ENCODE measurements at regions not wholly inside any gene's neighbourhood (a gene's known extent, or its start where the extent isn't known, plus 50 kb on each side); places are given as distances from the start of the nearest gene placed in this dataset.

DNA sequence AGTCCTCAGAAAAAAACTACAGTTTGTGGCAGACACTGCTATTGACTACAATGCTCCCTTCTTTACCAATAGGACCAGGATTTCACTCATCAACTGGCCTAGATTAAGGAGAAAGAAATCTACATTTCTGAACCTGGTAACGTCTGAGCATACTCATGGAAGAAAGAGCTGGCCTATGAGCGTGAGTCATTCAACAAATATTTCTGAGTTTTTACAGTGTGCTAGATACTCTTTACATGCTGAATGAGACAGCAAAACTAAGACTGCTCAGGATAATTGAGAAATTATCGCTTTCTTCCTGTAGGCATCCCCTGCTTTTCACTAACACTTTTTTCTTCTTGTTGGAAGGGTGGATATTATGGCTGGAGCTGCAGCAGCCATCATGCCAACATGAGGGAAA lies 609.7 kb downstream of the TNS3 start:
- BruUV-seq (replicated peaks) = no TSS peak
- DNase-seq (ENCODE audit: low read depth, low spot score) (peak; percentile 23), ATAC-seq (peak; percentile 67)
- POLR2A ChIA-PET = no interaction called here
- H3K9ac ChIP-seq (ENCODE audit: low read length) = 0 out of 2 replicates have a peak overlapping the region, but pooled peaks have one; percentile 0
- no peaks in the 10 kb centered on the region for H3K9me2 ChIP-seq (ENCODE audit: insufficient read depth)
- no peaks in the 10 kb centered on the region for H3K36me3 ChIP-seq (ENCODE audit: control insufficient read depth in 1 of 2, insufficient read depth in 2 of 2, low read length in 2 of 2)
- H3K4me1 ChIP-seq (ENCODE audit: control insufficient read depth in 1 of 2, insufficient read depth in 2 of 2, low read length in 2 of 2) = peaks cover 5 to 8% of the 10 kb centered on the region in 2 experiments; a peak in 3 of 4 replicates
- TF ChIP-seq SRF (IDR thresholded peaks at IDR 0.05; ENCODE audit: low read depth) (no peak), JUND (IDR thresholded peaks at IDR 0.05) (peak; percentile 38), FOSL1 (IDR thresholded peaks at IDR 0.05; ENCODE audit: low read depth) (peak; percentile 33; the same call in 1 of the 2 replicates)
- intact Hi-C loops (cut with micrococcal nuclease) = no loop called here
- H4K20me1 ChIP-seq (ENCODE audit: insufficient read depth) = no peaks in the 10 kb centered on the region
- RAD21 ChIA-PET (ENCODE audit: low non-redundant PET in 1 of 2, low total read pairs in 2 of 2, uncharacterized antibody in 2 of 2, unreplicated experiment in 2 of 2) = no interaction called here
- CTCF ChIA-PET = no interaction called here
- H3K4me2 ChIP-seq (ENCODE audit: low read length) = peak overlapping the region; percentile 51
- no peak overlapping the region for H3K4me3 ChIP-seq (replicated peaks in 1 of 2; ENCODE audit: low read depth in 1 of 2, low read length in 2 of 2)
- H2AFZ ChIP-seq (ENCODE audit: low read depth, low read length, poor library complexity, severe bottlenecking) = peak overlapping the region; percentile 70
- H3K9me3 ChIP-seq (ENCODE audit: control insufficient read depth in 1 of 2, insufficient read depth in 1 of 2, low read depth in 1 of 2, low read length in 2 of 2) = no peaks in the 10 kb centered on the region
- peak overlapping the region; percentile 32; the same call in 1 of the 2 replicates for H3K27ac ChIP-seq (ENCODE audit: low read depth, low read length)
- H3K27me3 ChIP-seq (ENCODE audit: insufficient read depth, low read length) = no peaks in the 10 kb centered on the region
- no peaks in the 10 kb centered on the region for H3K79me2 ChIP-seq (ENCODE audit: insufficient read depth, low read length)

DNA sequence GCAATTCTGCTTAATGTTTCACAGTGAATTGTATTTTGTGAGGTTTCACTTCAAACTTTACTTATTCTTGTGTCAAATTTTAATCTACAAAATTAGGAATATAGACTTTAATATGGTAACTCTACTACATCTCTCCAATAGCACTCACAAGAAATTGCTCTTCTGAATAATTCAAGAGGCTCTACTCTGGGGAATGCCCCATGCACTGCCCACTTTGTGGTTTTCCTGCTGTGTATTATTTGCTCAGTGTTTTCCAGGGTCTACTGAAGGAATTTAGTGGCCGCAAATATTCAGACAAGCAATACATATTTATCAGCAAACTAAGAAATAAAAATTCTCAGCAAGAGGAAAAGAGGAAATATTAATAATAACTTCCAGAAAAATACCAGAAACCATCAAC lies 611.4 kb downstream of the TNS3 start:
- H3K27me3 ChIP-seq (ENCODE audit: insufficient read depth, low read length) = no peaks in the 10 kb centered on the region
- no peaks in the 10 kb centered on the region for H4K20me1 ChIP-seq (ENCODE audit: insufficient read depth)
- ChIA-PET RAD21 (ENCODE audit: low non-redundant PET in 1 of 2, low total read pairs in 2 of 2, uncharacterized antibody in 2 of 2, unreplicated experiment in 2 of 2) (no interaction called here), CTCF (no interaction called here), POLR2A (no interaction called here)
- ATAC-seq (no peak), DNase-seq (ENCODE audit: low read depth, low spot score) (no peak)
- intact Hi-C loops (cut with micrococcal nuclease) = no loop called here
- no peak overlapping the region for H3K4me2 ChIP-seq (ENCODE audit: low read length)
- no peak overlapping the region for H3K9ac ChIP-seq (ENCODE audit: low read length)
- BruUV-seq (replicated peaks) = no TSS peak
- H3K9me2 ChIP-seq (ENCODE audit: insufficient read depth) = no peaks in the 10 kb centered on the region
- H3K4me1 ChIP-seq (ENCODE audit: control insufficient read depth in 1 of 2, insufficient read depth in 2 of 2, low read length in 2 of 2) = peaks cover 5 to 8% of the 10 kb centered on the region in 2 experiments; a peak in 3 of 4 replicates
- H3K36me3 ChIP-seq (ENCODE audit: control insufficient read depth in 1 of 2, insufficient read depth in 2 of 2, low read length in 2 of 2) = no peaks in the 10 kb centered on the region
- H3K79me2 ChIP-seq (ENCODE audit: insufficient read depth, low read length) = no peaks in the 10 kb centered on the region
- H3K27ac ChIP-seq (ENCODE audit: low read depth, low read length) = no peak overlapping the region
- H3K9me3 ChIP-seq (ENCODE audit: control insufficient read depth in 1 of 2, insufficient read depth in 1 of 2, low read depth in 1 of 2, low read length in 2 of 2) = no peaks in the 10 kb centered on the region
- TF ChIP-seq JUND (IDR thresholded peaks at IDR 0.05) = no peak
- TF ChIP-seq SP1 (IDR thresholded peaks at IDR 0.05; ENCODE audit: low read depth) = no peak
- no peak for TF ChIP-seq POLR2A (IDR thresholded peaks at IDR 0.05; ENCODE audit: borderline replicate concordance, extremely low read depth, insufficient read depth, insufficient read length)
- TF ChIP-seq, protein P1, sequence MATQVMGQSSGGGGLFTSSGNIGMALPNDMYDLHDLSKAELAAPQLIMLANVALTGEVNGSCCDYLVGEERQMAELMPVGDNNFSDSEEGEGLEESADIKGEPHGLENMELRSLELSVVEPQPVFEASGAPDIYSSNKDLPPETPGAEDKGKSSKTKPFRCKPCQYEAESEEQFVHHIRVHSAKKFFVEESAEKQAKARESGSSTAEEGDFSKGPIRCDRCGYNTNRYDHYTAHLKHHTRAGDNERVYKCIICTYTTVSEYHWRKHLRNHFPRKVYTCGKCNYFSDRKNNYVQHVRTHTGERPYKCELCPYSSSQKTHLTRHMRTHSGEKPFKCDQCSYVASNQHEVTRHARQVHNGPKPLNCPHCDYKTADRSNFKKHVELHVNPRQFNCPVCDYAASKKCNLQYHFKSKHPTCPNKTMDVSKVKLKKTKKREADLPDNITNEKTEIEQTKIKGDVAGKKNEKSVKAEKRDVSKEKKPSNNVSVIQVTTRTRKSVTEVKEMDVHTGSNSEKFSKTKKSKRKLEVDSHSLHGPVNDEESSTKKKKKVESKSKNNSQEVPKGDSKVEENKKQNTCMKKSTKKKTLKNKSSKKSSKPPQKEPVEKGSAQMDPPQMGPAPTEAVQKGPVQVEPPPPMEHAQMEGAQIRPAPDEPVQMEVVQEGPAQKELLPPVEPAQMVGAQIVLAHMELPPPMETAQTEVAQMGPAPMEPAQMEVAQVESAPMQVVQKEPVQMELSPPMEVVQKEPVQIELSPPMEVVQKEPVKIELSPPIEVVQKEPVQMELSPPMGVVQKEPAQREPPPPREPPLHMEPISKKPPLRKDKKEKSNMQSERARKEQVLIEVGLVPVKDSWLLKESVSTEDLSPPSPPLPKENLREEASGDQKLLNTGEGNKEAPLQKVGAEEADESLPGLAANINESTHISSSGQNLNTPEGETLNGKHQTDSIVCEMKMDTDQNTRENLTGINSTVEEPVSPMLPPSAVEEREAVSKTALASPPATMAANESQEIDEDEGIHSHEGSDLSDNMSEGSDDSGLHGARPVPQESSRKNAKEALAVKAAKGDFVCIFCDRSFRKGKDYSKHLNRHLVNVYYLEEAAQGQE (IDR thresholded peaks at IDR 0.05; ENCODE audit: low read depth) = no peak
- TF ChIP-seq, protein P2, sequence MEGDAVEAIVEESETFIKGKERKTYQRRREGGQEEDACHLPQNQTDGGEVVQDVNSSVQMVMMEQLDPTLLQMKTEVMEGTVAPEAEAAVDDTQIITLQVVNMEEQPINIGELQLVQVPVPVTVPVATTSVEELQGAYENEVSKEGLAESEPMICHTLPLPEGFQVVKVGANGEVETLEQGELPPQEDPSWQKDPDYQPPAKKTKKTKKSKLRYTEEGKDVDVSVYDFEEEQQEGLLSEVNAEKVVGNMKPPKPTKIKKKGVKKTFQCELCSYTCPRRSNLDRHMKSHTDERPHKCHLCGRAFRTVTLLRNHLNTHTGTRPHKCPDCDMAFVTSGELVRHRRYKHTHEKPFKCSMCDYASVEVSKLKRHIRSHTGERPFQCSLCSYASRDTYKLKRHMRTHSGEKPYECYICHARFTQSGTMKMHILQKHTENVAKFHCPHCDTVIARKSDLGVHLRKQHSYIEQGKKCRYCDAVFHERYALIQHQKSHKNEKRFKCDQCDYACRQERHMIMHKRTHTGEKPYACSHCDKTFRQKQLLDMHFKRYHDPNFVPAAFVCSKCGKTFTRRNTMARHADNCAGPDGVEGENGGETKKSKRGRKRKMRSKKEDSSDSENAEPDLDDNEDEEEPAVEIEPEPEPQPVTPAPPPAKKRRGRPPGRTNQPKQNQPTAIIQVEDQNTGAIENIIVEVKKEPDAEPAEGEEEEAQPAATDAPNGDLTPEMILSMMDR (IDR thresholded peaks at IDR 0.05 in 2 of 3, conservative IDR thresholded peaks at IDR 0.05 in 1 of 3; ENCODE audit: borderline replicate concordance in 1 of 3, insufficient read depth in 1 of 3, low read depth in 2 of 3, low read length in 2 of 3) = no peak
- no peak for TF ChIP-seq RAD21 (IDR thresholded peaks at IDR 0.05; ENCODE audit: low read depth)
- TF ChIP-seq POLR2AphosphoS5 (IDR thresholded peaks at IDR 0.05; ENCODE audit: low read depth, low read length) = no peak
- H2AFZ ChIP-seq (ENCODE audit: low read depth, low read length, poor library complexity, severe bottlenecking) = no peak overlapping the region
- H3K4me3 ChIP-seq (replicated peaks in 1 of 2; ENCODE audit: low read depth in 1 of 2, low read length in 2 of 2) = no peak overlapping the region
